RCC 7860 (cell line): ENCODE measurements at regions not wholly inside any gene's neighbourhood (a gene's known extent, or its start where the extent isn't known, plus 50 kb on each side); places are given as distances from the start of the nearest gene placed in this dataset.

Experiments used
- DNase-seq: peaks from one replicate; pipeline ENCODE4 v3.0.0-alpha.2; 2015; ENCODE audit warnings: low spot score
- FAIRE-seq: peaks from 2 replicates; lab custom pipeline; 2012; peaks lifted over from hg19 to GRCh38; lab: Jason Lieb, UNC

- FAIRE-seq (no peak), DNase-seq (no peak)
Measured at GRCh38 chr11:43574949-43575912, 105.3 kb upstream of the HSD17B12 start.

- no peak for DNase-seq
- no peak for FAIRE-seq
Measured at GRCh38 chr11:43575913-43576310, 104.6 kb upstream of the HSD17B12 start.

GRCh38 chr11:43576320-43576802 is 104.2 kb upstream of the HSD17B12 start:
- FAIRE-seq (no peak), DNase-seq (no peak)

- DNase-seq (no peak), FAIRE-seq (no peak)
Measured at GRCh38 chr11:43576803-43577521, 103.6 kb upstream of the HSD17B12 start.

- DNase-seq (no peak), FAIRE-seq (no peak)
Measured at GRCh38 chr11:43577566-43578264, 102.8 kb upstream of the HSD17B12 start.

- no peak for DNase-seq
- FAIRE-seq, result no peak
Measured at GRCh38 chr11:43578346-43579170, 102.0 kb upstream of the HSD17B12 start.

GRCh38 chr11:43579171-43579918 is 101.2 kb upstream of the HSD17B12 start:
- FAIRE-seq (no peak), DNase-seq (no peak)

GRCh38 chr11:43579919-43580276 is 100.6 kb upstream of the HSD17B12 start:
- DNase-seq (no peak), FAIRE-seq (no peak)

- DNase-seq, result no peak
- no peak for FAIRE-seq
Measured at GRCh38 chr11:43580735-43581369, 99.7 kb upstream of the HSD17B12 start.

GRCh38 chr11:43581370-43582023 is 99.0 kb upstream of the HSD17B12 start:
- DNase-seq (no peak), FAIRE-seq (no peak)

GRCh38 chr11:43582024-43582862 is 98.3 kb upstream of the HSD17B12 start:
- DNase-seq (no peak), FAIRE-seq (no peak)

GRCh38 chr11:43582863-43583462 is 97.6 kb upstream of the HSD17B12 start:
- DNase-seq, result no peak
- no peak for FAIRE-seq

GRCh38 chr11:43583548-43583947 is 97.0 kb upstream of the HSD17B12 start:
- FAIRE-seq (no peak), DNase-seq (no peak)

GRCh38 chr11:43585877-43586608 is 94.5 kb upstream of the HSD17B12 start:
- FAIRE-seq (no peak), DNase-seq (no peak)

- DNase-seq (no peak), FAIRE-seq (no peak)
Measured at GRCh38 chr11:43589601-43590250, 90.8 kb upstream of the HSD17B12 start.

- DNase-seq (no peak), FAIRE-seq (no peak)
Measured at GRCh38 chr11:43601511-43601910, 79.0 kb upstream of the HSD17B12 start.
